H9 (cell line): ENCODE measurements at regions not wholly inside any gene's neighbourhood (a gene's known extent, or its start where the extent isn't known, plus 50 kb on each side); places are given as distances from the start of the nearest gene placed in this dataset.

ENCODE experiments used
- DNase-seq: peaks from one replicate; pipeline ENCODE4 v3.0.0-alpha.2; 2017
- H2AFZ ChIP-seq: one replicate; pipeline ENCODE4 v1.6.1; 2013; ENCODE audit warnings: mild to moderate bottlenecking, low read length, control low read depth, moderate library complexity
- H2AK5ac ChIP-seq: 2 replicates; pipeline ENCODE4 v1.6.1; 2013; ENCODE audit warnings: low read length, control low read depth, mixed read lengths; ENCODE audit not compliant: insufficient read length
- H2BK120ac ChIP-seq: one replicate; pipeline ENCODE4 v1.6.1; 2013; ENCODE audit warnings: low read depth, mild to moderate bottlenecking, low read length, control low read depth, inconsistent platforms; ENCODE audit not compliant: poor library complexity, severe bottlenecking
- H2BK12ac ChIP-seq: 2 replicates; pipeline ENCODE4 v1.6.1; 2013; ENCODE audit warnings: low read length, control low read depth, mixed read lengths, low read depth; ENCODE audit not compliant: insufficient read length
- H2BK15ac ChIP-seq: 2 replicates; pipeline ENCODE4 v1.6.1; 2013; ENCODE audit warnings: low read depth, low read length, control low read depth
- H2BK20ac ChIP-seq: one replicate; pipeline ENCODE4 v1.6.1; 2013; ENCODE audit warnings: low read depth, mild to moderate bottlenecking, low read length, control low read depth, inconsistent platforms; ENCODE audit not compliant: poor library complexity, severe bottlenecking
- H2BK5ac ChIP-seq: 2 replicates; pipeline ENCODE4 v1.6.1; 2013; ENCODE audit warnings: low read length, control low read depth, mixed read lengths; ENCODE audit not compliant: insufficient read length
- H3K14ac ChIP-seq: 2 replicates; pipeline ENCODE4 v1.6.1; 2013; ENCODE audit warnings: low read length, control low read depth; ENCODE audit not compliant: insufficient read depth
- H3K18ac ChIP-seq: 2 replicates; pipeline ENCODE4 v1.6.1; 2013; ENCODE audit warnings: low read depth, mild to moderate bottlenecking, mixed read lengths, low read length, control low read depth; ENCODE audit not compliant: insufficient read length
- H3K23ac ChIP-seq: 2 replicates; pipeline ENCODE4 v1.6.1; 2013; ENCODE audit warnings: low read length, control low read depth, mixed read lengths, low read depth; ENCODE audit not compliant: insufficient read length
- H3K23me2 ChIP-seq: 2 replicates; pipeline ENCODE4 v1.6.1; 2013; ENCODE audit warnings: low read depth, mild to moderate bottlenecking, mixed read lengths, low read length, control low read depth; ENCODE audit not compliant: insufficient read length, poor library complexity, severe bottlenecking
- H3K27ac ChIP-seq: 2 replicates; pipeline ENCODE4 v1.5.1; 2013; ENCODE audit warnings: low read length, control low read depth, mixed read lengths, low read depth; ENCODE audit not compliant: insufficient read length
- H3K27me3 ChIP-seq: 2 replicates; pipeline ENCODE4 v1.6.1; 2013; ENCODE audit warnings: low read length, control low read depth, inconsistent platforms; ENCODE audit not compliant: insufficient read depth
- H3K4ac ChIP-seq: 2 replicates; pipeline ENCODE4 v1.6.1; 2013; ENCODE audit warnings: low read depth, mild to moderate bottlenecking, control low read depth, inconsistent platforms, low read length, moderate library complexity
- H3K4me1 ChIP-seq: 2 replicates; pipeline ENCODE4 v1.6.1; 2013; ENCODE audit warnings: low read length, control low read depth, inconsistent platforms; ENCODE audit not compliant: insufficient read depth
- H3K4me2 ChIP-seq: 2 replicates; pipeline ENCODE4 v1.6.1; 2013; ENCODE audit warnings: low read length, control low read depth, mixed read lengths; ENCODE audit not compliant: insufficient read length, insufficient read depth
- H3K56ac ChIP-seq: 2 replicates; pipeline ENCODE4 v1.6.1; 2013; ENCODE audit warnings: low read depth, mild to moderate bottlenecking, mixed read lengths, low read length, control low read depth; ENCODE audit not compliant: insufficient read length
- H3K79me1 ChIP-seq: 2 replicates; pipeline ENCODE4 v1.6.1; 2013; ENCODE audit warnings: low read depth, mild to moderate bottlenecking, moderate library complexity, low read length, control low read depth, inconsistent platforms; ENCODE audit not compliant: insufficient read depth, poor library complexity, severe bottlenecking
- H3K79me2 ChIP-seq: 2 replicates; pipeline ENCODE4 v1.6.1; 2013; ENCODE audit warnings: low read length, control low read depth, inconsistent platforms; ENCODE audit not compliant: insufficient read depth
- H3K9ac ChIP-seq: 2 replicates; pipeline ENCODE4 v1.6.1; 2013; ENCODE audit warnings: low read length, control low read depth, mixed read lengths; ENCODE audit not compliant: insufficient read length; ENCODE audit errors: extremely low read depth
- H3K9me3 ChIP-seq: one replicate; pipeline ENCODE4 v1.6.1; 2013; ENCODE audit warnings: low read depth, low read length, inconsistent platforms; ENCODE audit not compliant: control insufficient read depth
- H3T11ph ChIP-seq: one replicate; pipeline ENCODE4 v1.6.1; 2013; ENCODE audit warnings: mild to moderate bottlenecking, low read length, control low read depth, inconsistent platforms
- H4K20me1 ChIP-seq: one replicate; pipeline ENCODE4 v1.6.1; 2013; ENCODE audit not compliant: control insufficient read depth, insufficient read length, insufficient read depth
- H4K5ac ChIP-seq: 2 replicates; pipeline ENCODE4 v1.6.1; 2013; ENCODE audit warnings: low read depth, mild to moderate bottlenecking, mixed read lengths, low read length, control low read depth; ENCODE audit not compliant: insufficient read length
- H4K8ac ChIP-seq: replicated peaks from 2 replicates; pipeline ENCODE4 v1.6.1; 2013; ENCODE audit warnings: low read length, control low read depth, mixed read lengths, low read depth; ENCODE audit not compliant: insufficient read length
- H4K91ac ChIP-seq: 2 replicates; pipeline ENCODE4 v1.6.1; 2013; ENCODE audit warnings: low read depth, mild to moderate bottlenecking, moderate library complexity, mixed read lengths, low read length, control low read depth; ENCODE audit not compliant: insufficient read length
- H3K27ac Mint-ChIP-seq, 3 experiments: 2 replicates in 2 of 3; 3 replicates in 1 of 3; pipeline ENCODE4 v1.8.0; 2020 to 2021; ENCODE audit warnings: mixed read lengths in 3 of 3, mild to moderate bottlenecking in 1 of 3, moderate library complexity in 1 of 3
- H3K27me3 Mint-ChIP-seq: 2 replicates; pipeline ENCODE4 v1.8.0; 2021; ENCODE audit warnings: low read depth, mild to moderate bottlenecking, moderate library complexity, mixed read lengths
- H3K36me3 Mint-ChIP-seq, 3 experiments: 2 replicates in 2 of 3; 3 replicates in 1 of 3; pipeline ENCODE4 v1.8.0; 2020 to 2021; ENCODE audit warnings: low read depth in 3 of 3, mixed read lengths in 3 of 3; ENCODE audit not compliant: insufficient read depth in 1 of 3
- H3K4me1 Mint-ChIP-seq, 2 experiments: 2 replicates each; pipeline ENCODE4 v1.8.0; 2020; ENCODE audit warnings: mixed read lengths in 2 of 2
- H3K4me3 Mint-ChIP-seq, 2 experiments: 2 replicates in 1 of 2; 3 replicates in 1 of 2; pipeline ENCODE4 v1.8.0; 2020 to 2021; ENCODE audit warnings: mild to moderate bottlenecking in 2 of 2, mixed read lengths in 2 of 2, moderate library complexity in 1 of 2
- H3K9me3 Mint-ChIP-seq, 2 experiments: 2 replicates in 1 of 2; 3 replicates in 1 of 2; pipeline ENCODE4 v1.8.0; 2020; ENCODE audit warnings: mild to moderate bottlenecking in 2 of 2, mixed read lengths in 2 of 2, moderate library complexity in 1 of 2
- WGBS: extraction: QIAGEN DNeasy Blood & Tissue Kit; methylation state at CpG from one replicate; pipeline ENCODE4 v1.1.7; 2013; ENCODE audit warnings: missing lambda C conversion rate, low lambda C conversion rate, mixed read lengths; ENCODE audit not compliant: insufficient read length; ENCODE audit errors: extremely low coverage; 5-methylcytosine and 5-hydroxymethylcytosine counted together
- TF ChIP-seq, protein P1 (sequence below): fragments of 200-600 bp; sonication (generic); conservative IDR thresholded peaks from 3 replicates; pipeline ENCODE4 v1.8.0; 2021; ENCODE audit warnings: antibody characterized with exemption, mild to moderate bottlenecking

GRCh38 chr9:90981726-90982125, 180.1 kb downstream of the SYK start:
- Histone ChIP-seq H3K4me2 (no peak overlapping the region), H2BK20ac (no peak overlapping the region), H2AFZ (no peak overlapping the region), H3K9ac (no peak overlapping the region), H3K27me3 (no peaks in the 10 kb centered on the region), H3K23me2 (no peaks in the 10 kb centered on the region), H2BK5ac (no peak overlapping the region), H3K4ac (no peak overlapping the region), H2BK12ac (no peak overlapping the region), H3K14ac (no peak overlapping the region), H3K27ac (no peak overlapping the region), H3K56ac (no peak overlapping the region), H4K5ac (no peak overlapping the region), H2AK5ac (no peak overlapping the region), H2BK15ac (no peak overlapping the region), H3T11ph (no peak overlapping the region), H3K79me1 (no peaks in the 10 kb centered on the region), H3K79me2 (no peaks in the 10 kb centered on the region), H4K91ac (no peak overlapping the region), H4K20me1 (no peaks in the 10 kb centered on the region), H2BK120ac (no peak overlapping the region), H4K8ac (no peak overlapping the region), H3K4me1 (no peaks in the 10 kb centered on the region), H3K23ac (no peak overlapping the region), H3K9me3 (no peaks in the 10 kb centered on the region), H3K18ac (no peak overlapping the region)
- Mint-ChIP-seq H3K9me3 (no peaks in the 10 kb centered on the region; a peak in 2 of 5 replicates), H3K36me3 (no peaks in the 10 kb centered on the region), H3K4me1 (peaks cover 2 to 11% of the 10 kb centered on the region in 2 experiments), H3K27ac (no peak overlapping the region), H3K4me3 (no peak overlapping the region), H3K27me3 (no peaks in the 10 kb centered on the region)
- TF ChIP-seq, protein P1, sequence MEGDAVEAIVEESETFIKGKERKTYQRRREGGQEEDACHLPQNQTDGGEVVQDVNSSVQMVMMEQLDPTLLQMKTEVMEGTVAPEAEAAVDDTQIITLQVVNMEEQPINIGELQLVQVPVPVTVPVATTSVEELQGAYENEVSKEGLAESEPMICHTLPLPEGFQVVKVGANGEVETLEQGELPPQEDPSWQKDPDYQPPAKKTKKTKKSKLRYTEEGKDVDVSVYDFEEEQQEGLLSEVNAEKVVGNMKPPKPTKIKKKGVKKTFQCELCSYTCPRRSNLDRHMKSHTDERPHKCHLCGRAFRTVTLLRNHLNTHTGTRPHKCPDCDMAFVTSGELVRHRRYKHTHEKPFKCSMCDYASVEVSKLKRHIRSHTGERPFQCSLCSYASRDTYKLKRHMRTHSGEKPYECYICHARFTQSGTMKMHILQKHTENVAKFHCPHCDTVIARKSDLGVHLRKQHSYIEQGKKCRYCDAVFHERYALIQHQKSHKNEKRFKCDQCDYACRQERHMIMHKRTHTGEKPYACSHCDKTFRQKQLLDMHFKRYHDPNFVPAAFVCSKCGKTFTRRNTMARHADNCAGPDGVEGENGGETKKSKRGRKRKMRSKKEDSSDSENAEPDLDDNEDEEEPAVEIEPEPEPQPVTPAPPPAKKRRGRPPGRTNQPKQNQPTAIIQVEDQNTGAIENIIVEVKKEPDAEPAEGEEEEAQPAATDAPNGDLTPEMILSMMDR = no peak
- DNase-seq = no peak
- WGBS = no CpG with 5 or more reads among the region's 3 CpGs
